OCI-M2 (cell line): ENCODE measurements at regions not wholly inside any gene's neighbourhood (a gene's known extent, or its start where the extent isn't known, plus 50 kb on each side); places are given as distances from the start of the nearest gene placed in this dataset.

Experiments
- DNase-seq: peaks from one replicate; lab custom pipeline; 2025; ENCODE audit not compliant: unreplicated experiment; lab: John Stamatoyannopoulos, UW

DNA sequence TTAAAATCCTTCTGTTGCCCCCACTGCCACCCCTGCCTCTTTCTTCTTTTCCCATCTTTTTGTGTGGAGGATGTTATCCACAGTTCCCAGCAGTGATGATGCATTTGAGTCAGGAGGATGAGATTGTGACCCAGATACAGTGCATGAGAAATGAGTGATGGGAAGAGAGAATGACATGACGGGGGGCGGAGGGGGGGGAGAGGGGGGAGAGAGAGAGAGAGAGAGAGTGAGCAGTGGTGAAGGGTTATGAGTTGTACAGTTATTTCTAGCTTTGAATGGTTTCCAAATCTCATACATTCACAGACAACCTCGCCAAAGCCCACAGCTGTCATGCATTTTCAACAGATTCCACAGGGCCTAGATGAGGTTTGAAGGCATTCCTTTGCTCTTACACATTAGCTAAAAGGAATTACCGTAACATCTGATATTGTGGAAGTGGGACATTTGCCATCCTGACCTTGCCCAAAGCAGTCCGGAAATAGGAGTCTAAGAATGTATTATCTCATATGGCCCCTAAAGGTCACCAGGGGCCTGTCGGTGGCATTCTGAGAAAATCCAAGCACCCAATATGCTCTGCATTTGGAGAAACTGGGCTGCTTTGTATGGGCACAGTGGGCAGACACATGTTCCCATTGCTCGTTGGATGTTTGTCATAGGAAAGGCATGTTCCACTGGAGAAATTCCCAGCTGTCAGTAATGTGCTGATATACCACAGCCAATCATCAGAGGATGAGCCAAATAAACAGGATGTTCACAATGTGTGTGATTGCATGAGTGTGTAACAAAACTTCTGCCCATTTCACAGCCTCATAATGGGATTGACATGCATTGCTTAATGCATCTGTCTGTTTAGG lies 435.8 kb downstream of the SPRY1 start:
- no peak for DNase-seq

DNA sequence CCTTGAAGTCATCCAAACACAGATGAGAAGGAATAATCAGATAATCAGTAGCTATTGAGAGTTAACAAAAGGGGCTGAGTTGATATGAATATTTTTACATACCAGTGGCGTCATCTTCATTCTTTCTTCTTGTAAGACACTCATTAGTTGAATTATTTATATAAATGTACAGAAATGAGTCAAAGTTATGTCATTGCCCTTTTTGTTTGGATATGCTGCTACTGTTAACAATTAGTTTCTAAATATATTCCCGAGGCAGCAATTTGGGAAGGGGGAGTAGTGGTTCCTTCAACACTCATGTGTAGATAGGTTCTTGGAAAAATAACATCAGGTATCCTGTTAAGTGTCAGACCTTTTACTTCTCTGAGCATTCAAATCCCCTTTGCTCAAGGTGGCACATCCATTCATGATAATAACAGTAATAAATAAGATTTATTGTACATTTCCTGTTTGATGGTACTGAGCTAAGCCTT lies 436.6 kb downstream of the SPRY1 start:
- DNase-seq, result no peak

DNA sequence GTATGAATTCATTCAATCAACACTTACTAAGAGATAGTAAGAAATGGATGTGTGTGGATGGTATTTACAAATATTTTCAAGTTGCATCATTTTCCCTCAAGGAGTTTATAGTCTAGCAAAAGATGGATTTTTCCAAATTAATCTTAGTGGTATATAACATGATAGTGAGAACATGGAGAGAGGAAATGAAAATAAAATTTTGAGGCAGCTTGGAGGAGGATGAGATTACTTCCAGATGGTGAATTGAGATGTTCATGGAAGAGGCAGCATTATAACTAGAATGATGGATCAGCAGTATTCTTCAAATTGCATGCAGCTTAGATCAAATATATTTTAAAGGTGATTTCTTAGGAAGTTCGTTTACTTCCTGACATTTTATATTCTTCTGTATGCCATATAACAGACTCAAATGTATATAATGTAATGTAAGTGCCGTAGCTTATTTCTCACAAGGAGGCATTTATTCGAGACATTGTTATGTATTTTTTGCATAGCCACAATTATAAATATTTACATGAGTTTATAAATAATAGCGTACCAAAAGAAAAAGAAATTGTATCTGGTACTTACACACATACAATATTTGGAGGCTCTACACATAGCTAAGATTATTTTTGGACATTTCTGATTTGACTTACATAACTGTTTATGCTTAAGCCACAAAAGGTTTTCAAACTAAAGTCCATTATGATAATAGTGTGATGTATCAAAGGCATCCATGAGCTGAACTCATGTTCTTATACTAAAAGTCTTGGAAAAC lies 439.4 kb downstream of the SPRY1 start:
- no peak for DNase-seq

DNA sequence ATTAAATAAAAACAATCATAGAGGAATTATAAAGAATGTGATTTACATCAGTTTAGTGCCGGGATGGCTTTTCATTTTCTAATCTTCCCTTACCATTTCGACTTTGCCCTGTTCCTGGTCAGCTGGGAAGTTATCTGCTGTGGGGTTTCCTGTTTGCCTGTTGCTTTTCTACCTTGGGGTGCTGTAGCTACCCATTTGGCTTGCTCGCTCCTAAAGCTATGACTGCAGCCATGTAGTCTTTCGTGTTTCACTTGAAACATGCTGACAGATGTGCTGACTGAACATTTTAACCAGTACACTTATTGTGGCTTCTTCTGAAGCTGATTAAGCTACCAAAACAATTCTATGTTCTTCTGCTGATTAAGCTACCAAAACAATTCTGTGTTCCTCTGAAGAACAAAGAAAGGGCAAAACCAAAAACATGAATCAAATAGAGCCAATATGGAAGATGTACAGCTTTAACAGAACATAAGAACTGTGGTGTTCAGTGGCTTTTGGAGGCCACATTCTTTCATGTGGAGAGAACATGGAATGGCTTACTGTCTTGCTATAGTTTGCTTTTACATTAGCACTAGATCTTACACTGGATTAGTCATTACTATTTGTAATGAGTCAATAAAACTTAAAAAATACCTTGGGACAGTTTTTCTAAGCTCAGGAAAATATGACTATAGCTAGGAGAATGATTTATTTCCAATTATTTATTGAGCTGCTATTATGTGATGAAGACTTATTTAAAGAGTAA lies 440.4 kb downstream of the SPRY1 start:
- no peak for DNase-seq

DNA sequence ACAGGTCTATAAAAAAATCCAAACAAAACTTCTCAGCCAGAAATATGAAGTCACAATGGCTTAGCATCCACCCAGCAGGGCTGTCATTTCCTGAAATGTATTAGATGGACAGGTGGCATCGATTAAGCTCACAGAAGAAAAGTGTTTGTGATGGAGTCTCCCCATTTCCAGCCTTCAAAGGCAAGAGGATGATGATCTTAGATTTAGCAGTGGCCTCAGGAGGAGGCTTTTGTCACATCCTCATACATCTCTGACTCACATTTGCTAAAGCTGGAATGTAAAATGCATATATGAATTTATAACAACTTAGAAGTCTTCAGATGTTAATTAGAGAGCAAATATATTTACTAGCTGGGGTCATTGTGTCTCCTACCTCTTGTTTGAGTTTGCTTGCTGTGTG lies 441.9 kb downstream of the SPRY1 start:
- DNase-seq, result no peak

DNA sequence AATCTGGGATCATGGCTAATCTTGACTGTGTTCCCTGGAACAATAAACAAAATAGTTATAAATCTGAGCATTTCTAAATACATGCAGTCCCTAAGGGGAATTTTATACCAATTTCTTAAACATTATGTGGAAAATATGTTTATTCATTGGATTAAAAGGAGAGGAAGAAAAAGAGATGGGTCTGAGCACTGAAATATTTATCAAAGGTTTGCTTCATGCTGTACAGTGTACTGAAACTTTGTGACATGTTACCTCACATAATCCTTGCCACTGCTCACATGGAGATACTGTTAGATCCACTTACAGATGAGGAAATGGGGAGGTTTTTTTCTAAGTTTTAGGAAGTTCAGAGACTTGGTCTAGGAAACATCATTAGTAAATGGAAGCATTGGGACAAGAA lies 443.6 kb downstream of the SPRY1 start:
- no peak for DNase-seq

DNA sequence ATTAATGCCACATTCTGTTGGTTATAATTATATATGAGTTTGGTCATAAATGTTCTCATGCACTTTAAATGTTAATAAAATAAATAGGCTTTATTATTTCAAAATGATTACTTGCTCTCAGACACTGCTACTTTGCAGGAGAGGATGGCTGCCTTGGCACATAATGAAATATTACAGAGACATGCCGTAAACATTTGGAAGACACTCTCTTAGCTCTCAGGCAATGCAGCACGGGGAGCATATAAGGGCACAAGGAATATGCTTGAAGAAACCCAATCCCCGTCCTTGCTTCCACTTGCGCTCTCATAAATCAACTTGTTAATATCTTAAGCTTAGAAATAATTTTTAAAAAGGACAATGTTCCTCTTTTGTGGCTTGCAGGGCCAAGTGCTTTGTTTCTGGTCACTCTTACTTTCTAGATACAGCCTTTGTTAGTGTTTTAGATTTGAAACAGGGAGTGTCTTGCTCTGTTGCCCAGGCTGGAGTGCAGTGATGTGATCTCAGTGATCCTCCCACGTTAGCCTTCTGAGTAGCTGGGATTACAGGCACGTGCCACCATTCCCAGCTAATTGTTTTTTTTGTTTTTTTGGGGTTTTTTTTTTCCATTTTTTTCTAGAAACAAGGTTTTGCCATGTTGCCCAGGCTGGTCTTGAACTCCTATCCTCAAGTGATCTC lies 445.0 kb downstream of the SPRY1 start:
- no peak for DNase-seq

DNA sequence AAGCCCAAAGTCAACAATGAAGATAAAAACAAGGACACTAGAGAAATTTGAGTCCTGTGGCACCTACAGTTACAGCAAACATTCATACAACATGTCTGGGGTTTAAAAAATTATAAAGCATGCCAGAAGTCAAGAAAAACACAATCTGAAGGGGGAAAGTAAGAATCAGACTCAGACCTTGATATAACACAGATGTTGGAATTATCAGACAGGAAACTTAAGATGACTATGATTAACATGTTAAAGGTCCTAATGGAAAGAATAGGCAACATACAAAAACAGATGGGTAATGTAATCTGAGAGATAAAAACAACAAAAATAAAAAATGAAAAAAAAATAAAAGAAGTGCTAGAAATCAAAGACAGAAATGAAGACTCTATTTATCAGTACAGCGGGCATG lies 446.5 kb downstream of the SPRY1 start:
- DNase-seq, result no peak

DNA sequence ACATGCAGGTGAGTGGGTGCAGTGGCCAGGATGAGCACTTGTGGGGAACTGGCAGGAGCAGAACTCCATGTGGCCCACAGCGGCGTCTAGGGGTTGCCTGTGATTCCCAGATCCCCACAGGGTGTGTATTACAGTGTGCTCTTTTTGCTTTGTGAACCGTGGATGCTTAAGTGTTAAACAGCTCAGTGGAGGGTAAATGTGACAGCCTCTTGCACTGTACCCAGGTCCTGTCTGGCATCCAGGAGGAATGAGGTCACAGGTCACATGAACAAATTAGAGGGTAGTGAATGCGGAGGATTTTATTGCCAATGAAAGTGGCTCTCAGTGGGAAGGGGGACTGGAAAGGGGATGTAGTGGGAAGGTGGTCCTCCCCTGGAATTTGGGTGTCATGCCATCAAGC lies 447.8 kb downstream of the SPRY1 start:
- no peak for DNase-seq

DNA sequence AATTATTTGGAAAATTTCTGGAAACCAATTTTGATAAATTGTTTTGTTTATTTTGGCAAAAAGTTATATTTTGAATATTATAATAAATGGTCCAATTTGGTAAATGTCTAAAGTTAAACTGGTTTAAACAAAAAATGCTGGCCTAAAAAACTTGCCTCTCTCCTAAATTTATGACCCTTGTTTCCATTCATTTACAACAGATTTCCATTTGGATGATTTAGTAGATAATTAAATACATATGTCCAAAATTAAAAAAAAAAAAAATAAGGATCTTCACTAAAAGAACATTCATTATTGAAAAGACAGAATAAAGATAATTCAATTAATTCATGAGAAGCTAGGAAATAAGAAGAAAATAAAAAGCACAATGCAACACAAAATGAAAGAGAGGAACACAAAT lies 449.5 kb downstream of the SPRY1 start:
- DNase-seq, result no peak

DNA sequence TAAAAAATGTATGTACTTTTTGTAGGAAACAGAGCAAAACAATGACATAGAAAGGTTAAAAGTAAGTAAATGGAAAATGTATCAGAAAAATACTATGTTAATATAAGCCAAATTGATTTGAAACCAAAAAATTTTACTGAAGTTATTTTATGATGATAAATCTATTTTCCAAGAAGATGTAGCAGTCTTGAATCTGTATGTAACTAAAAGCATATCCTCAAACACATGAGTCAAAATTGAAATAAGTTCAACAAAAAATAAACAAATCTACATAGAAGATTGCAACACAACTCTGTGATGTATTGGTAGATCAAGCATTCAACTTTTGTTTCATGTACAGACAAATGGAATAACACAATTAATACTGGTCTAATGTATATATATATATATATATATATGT lies 450.0 kb downstream of the SPRY1 start:
- DNase-seq, result no peak

DNA sequence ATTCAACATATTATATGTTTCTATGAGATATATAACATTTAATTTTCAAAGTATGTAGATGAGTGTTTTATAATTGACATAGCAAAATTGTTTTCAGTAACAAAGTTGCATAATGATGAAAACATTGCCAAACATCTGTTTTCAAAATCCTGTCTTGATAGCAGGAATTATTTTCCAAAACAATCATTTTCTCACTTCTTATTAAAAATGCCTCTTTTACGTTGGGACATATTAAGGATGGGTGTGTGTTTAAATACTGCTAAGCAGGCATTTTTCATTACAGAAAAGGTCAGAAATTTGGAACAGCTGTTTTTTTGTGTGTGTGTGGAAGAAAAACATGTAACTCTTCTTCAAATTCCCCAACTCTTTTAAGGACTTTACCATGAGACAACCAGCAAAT lies 452.0 kb downstream of the SPRY1 start:
- no peak for DNase-seq

DNA sequence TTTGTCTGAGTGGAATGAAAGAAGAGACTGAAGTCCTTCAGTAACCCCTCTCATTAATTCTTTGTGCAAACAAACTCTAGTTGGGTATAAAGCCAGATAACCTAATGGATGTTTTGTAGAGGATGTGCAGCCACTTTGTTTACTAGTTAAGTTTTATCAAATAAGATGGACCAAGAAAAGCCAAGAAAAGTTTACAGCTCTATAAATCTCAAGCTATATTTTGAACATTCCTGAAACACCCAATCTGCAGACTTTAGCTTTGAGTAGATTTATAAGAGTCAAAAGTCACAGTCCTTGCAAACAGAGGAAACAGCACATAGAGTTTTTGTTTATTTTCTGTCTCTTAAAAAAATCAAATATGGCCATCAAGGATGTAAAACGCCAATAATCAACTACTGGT lies 452.9 kb downstream of the SPRY1 start:
- DNase-seq, result no peak

DNA sequence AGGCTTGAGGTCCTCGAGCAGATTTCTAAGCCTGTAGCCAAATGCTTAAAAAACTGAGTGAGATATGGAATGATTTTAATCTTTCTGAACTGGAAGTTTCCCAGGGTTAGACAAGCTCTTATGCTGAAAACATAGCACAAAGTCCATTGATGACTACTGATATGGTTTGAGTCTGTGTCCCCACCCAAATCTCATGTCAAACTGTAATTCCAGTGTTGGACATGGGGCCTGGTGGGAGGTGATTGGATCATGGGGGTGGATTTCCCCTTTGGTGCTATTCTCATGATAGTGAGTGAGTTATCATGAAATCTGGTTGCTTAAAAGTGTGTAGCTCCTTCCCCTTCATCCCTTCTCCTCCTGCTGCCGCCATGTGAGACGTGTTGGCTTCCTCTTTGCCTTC lies 454.9 kb downstream of the SPRY1 start:
- no peak for DNase-seq

DNA sequence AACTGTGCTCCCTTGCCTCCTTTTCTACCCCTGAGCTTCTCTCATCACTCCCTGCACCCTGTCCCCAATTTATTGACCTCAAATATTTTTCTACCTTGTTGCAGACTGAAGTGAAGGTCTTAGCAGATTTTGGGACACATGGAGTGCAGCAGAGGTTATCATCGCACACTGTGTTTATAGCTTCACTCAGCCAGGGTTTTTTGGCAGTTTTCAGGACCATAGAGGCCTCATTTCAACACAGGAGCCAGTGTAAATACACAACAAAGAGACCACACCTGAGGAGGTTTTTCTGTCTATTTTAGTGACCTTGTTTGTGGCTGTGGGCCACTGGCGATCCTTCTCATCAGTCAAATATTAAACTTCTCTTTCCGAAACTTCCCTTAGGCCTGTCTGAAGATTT lies 457.1 kb downstream of the SPRY1 start:
- no peak for DNase-seq

DNA sequence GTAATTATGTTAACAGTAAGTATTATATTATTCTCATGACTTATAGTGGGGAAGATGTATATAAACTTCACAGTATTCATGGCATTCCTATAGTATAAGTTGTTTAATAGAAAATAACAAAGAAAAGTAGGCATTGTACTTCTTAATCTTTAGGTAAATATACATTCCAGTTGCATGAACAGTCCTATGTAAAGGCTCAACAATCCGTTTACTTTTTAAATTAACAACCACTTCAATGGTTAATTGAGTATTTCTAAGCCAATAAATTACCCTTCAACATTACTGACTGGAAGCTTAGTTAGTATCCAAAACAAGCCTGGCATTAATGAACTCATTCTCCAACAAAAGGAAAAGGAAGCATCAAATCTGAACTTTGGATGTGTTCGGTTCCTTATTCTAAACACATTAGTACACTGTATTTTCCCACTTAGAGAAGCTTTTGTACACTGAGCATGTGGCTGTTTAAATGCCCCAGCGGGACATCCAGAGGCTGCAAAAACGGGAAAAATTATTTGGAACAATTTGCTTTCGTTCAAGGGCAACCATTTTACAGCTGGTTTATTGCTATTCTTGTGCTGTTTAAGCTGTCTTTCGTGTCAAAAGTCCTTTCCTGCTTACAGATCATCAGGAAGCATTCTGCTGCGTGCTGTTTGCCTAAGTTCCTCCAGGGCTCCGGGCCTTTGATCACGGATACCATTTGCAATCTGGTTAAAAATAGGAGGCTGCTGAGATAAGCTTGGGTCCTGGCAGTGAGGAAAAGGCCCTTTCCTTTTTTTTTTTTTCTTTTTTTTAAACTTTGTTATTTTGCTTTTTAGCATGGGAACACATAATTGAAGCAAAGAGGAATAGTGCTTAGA lies 460.3 kb downstream of the SPRY1 start:
- DNase-seq, result no peak

DNA sequence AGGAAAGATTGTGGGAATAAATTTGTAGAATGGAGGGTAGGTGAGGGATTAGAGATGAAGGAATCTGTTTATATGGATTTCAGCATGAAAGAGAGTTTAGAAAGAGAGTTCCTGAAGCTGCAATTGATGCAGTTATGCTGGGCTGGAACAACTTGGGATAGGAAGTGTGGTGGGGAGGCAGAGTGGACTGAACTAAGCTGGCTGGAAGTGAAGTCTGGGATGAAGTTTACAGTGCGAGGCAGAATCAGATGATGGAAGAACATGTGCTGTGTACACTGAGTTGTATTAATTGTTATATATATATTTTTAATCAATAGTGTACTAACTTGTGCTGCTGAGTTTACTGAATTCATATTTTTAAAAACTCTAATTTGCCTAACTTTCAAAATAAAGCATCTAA lies 461.9 kb downstream of the SPRY1 start:
- DNase-seq, result no peak

DNA sequence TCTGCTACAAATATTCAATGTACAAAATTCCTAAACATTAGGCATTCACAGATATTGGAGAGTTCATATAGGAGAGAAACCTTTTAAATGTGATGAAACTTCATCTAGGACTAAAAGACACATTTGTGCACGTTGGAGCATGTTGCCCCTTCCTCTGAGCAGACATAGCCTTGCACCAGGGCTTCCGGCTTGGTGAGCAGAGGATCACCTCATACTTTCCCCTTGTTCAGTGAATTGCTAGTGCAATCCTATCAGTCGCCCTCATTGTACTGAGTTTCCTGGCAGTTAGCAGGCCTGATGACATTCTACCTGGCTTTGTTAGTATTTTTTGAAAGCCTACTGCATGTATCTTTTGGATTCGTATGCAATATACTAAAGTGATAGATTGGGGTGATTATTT lies 466.2 kb downstream of the SPRY1 start:
- no peak for DNase-seq

DNA sequence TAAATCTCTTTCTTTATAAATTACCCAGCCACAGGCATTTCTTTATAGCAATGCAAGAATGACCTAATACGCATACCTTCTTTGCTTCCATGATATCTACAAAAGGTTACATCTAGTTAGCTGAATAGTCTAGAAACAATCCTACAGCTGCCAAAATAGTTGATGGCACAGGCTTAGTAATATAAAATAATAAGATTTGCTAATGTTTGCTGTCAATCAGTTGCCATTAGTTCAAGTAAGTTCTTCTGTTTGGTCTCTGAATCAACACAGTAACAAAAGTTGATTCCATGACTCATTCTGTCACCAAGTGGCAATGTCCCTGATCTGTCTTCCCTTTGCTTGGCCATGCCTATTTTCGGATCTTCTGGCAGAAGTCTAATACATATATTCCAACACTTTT lies 470.2 kb downstream of the SPRY1 start:
- DNase-seq, result no peak

DNA sequence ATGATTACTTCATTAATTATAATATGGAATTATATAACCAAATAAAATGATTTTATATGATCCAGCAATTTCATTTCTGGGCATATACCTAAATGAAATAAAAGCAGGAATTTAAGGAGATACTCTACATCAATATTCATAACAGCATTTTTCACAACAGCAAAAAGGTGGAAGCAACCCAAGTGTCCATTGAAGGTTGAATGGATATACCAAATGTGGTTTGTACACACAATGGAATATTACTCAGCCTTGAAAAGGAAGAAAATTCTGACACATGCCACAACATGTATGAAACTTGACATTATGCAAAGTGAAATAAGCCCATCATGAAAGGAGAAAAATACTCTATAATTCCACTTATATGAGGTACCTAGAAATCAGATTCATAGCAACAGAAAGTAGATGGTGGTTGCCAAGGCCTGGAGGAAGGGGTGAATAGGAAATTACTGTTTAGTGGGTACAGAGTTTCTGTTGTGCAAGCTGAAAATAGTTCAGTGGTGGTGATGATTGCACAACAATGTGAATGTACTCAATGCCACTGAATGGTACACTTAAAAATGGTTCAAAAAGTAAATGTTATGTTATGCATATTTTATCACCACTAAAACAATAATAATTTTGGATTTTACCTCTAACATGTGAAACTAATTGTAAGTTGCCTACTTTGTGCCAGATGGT lies 471.5 kb downstream of the SPRY1 start:
- DNase-seq, result no peak
